ENCODE measurements at regions not wholly inside any gene's neighbourhood (a gene's known extent, or its start where the extent isn't known, plus 50 kb on each side); places are given as distances from the start of the nearest gene placed in this dataset.

DNA sequence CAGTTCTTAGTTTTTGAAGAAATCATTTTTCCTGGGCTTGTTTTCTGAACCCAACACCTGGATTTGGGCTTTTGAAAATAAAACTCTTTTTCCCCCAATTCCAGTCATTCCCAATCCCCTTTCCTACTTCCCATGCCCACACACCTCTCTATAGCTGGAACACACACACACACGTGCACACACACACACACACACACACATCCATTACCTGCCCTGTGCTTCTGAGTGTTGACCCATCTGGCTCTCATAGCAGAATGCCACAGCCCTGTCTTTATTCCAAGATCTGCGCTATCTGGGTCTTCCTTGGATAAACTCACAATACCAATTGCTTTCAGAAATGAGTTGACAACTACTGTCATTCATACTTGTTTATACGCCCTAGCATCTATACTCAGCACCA is 54.9 kb upstream of the C4orf54 start:
- no peak for DNase-seq

DNA sequence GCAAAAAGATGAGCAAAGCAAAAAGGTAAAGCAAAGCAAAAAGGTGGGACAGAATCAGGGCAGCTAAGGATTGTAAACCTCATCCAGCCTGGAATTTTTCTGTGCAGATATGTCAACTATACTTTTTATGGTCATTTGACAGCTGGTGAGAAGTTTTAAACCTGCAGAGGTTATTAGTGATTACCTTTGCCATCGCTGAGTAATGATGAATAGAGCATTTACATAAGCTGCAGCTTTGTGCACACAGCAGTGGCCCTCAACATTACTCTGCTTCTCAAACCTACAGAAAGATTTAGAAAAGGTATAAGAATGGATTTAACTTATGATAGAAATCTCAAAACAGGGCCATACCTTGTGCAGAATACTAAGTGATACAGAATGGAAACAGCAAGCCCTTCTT is 54.5 kb upstream of the C4orf54 start:
- ATAC-seq (no peak), DNase-seq (no peak)

More for the DNA sequence above, 54.9 kb upstream of the C4orf54 start:
- no peak for ATAC-seq

DNA sequence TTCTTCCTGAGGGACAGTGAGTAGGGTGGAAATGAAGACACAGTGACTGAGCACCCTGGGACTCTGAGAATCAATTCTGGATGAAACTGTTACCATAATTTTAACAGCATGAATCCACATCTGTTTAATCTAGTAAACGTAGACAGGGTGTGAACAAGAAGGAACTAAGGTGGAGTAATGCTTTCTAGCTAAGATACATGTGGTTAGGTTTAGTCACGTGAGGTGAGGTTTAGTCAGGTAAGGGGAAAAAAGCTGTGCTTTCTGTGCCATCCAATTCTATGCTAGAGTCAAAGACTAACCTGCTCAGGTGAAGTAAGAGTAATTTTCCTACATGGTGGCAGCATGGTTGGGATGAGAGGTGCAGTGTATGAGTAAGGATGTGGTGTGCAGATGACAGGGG is 54.0 kb upstream of the C4orf54 start:
- ATAC-seq = no peak
- no peak for DNase-seq

DNA sequence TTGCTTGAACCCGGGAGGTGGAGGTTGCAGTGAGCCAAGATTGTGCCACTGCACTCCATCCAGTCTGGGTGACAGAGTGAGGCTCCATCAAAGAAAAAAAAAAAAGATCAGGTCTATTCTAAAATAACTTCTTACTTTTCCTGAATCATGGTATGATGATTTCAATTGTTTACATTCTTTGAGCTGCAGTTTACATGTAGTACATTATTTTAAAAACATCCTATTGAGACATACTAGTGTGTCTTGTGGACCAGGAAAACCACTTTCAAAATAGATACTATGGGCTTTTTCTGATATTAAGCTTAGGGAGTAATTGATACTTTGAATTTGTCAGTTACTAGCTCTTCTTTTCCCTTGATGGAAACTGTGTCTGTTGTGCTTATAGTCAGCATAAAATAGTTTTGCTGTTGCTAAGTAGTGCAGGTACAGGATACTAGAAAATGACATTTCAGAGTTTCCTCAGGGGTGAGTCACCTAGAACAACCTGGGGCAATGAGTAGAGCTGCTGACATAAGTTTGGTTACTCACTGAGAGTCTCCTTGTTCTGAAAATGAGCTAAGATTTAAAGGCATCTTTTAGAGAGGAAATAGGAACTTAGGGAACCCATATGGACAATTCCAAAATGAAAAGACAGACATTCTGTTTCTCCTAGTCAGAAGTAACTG is 53.2 kb upstream of the C4orf54 start:
- ATAC-seq (peak; percentile 79), DNase-seq (no peak)

DNA sequence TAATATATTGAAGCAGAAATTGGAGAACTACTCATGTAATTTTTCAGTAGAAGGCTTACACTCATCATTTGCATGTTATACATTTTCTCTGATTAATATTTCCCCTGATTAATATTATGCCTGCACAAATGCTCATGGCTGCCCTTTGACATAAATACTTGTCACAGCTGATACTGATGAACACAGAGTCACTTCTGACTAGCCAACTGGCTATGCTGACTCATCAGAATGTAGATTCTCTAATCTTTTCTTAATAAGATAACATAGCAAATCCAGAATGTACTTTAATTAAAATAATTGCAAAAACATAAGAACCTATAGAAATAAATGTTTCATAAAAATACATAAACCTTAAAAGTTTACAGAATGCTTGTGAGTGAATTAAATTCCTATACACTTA is 52.4 kb upstream of the C4orf54 start:
- no peak for DNase-seq
- ATAC-seq = no peak

DNA sequence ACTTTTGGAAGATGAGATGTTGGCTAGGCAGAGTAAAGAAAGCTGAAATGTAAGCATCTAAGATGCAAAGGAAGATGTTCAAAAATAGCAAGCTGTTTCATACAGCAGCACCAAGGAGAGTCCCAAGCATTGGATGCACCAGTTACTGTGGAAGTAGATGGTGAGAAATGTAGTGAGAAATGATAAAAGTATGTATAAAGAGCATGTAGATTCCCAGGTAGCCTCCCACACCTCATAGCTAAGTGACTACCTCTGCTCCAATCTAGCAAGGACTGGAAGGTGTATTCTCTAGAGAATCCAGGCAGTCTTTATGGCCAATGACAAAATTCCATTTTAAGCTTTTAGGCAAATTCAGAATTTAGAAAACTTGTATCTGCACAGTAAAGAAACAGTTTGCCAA is 50.9 kb upstream of the C4orf54 start:
- ATAC-seq (no peak), DNase-seq (no peak)
